Endothelial cell of umbilical vein (primary cell): ENCODE measurements at regions not wholly inside any gene's neighbourhood (a gene's known extent, or its start where the extent isn't known, plus 50 kb on each side); places are given as distances from the start of the nearest gene placed in this dataset.

ENCODE experiments used
- BruUV-seq: library from RNA; stranded (reverse); fragments of 400-500 nt; replicated peaks from 2 replicates; lab custom pipeline; 2021; lab: Mats Ljungman, UMichigan
- CTCF ChIA-PET: fragments of 300-600, 350-600 bp; sonication (Branson Sonifier 250); formaldehyde crosslinking; loops from one replicate; lab custom pipeline; 2021; ENCODE audit warnings: antibody characterized with exemption, inconsistent platforms; lab: Charles Lee
- POLR2A ChIA-PET: fragments of 300-600, 350-600 bp; sonication (Branson Sonifier 250); formaldehyde crosslinking; loops from one replicate; lab custom pipeline; 2021; ENCODE audit warnings: antibody characterized with exemption, inconsistent platforms; lab: Charles Lee
- DNase-seq: peaks from one replicate; pipeline ENCODE4 v3.0.0-alpha.2; 2011; ENCODE audit warnings: low read depth, low spot score
- FAIRE-seq: peaks from 2 replicates; lab custom pipeline; 2011; peaks lifted over from hg19 to GRCh38; lab: Jason Lieb, UNC
- H2AFZ ChIP-seq: 2 replicates; pipeline ENCODE4 v1.6.0; 2012; ENCODE audit warnings: low read depth, low read length, control low read depth, inconsistent platforms
- H3K27ac ChIP-seq: 2 replicates; pipeline ENCODE4 v1.5.1; 2011; ENCODE audit warnings: low read depth, mild to moderate bottlenecking, control low read depth, low read length, moderate library complexity; ENCODE audit not compliant: insufficient read depth
- H3K27me3 ChIP-seq, 2 experiments: 2 replicates each; pipeline versions ENCODE4 v1.6.0 to v1.6.1; 2011; ENCODE audit warnings: low read length in 2 of 2, mixed read lengths in 1 of 2; ENCODE audit not compliant: control insufficient read depth in 2 of 2, insufficient read depth in 2 of 2
- H3K36me3 ChIP-seq, 2 experiments: 2 replicates in 1 of 2; 3 replicates in 1 of 2; pipeline ENCODE4 v1.5.1; 2011; ENCODE audit warnings: low read length in 2 of 2, mild to moderate bottlenecking in 1 of 2, moderate library complexity in 1 of 2; ENCODE audit not compliant: control insufficient read depth in 2 of 2, insufficient read depth in 2 of 2; ENCODE audit errors: extremely low read depth in 1 of 2
- H3K4me1 ChIP-seq: 3 replicates; pipeline ENCODE4 v1.5.1; 2011; ENCODE audit warnings: mild to moderate bottlenecking, low read length; ENCODE audit not compliant: control insufficient read depth, insufficient read depth; ENCODE audit errors: extremely low read depth
- H3K4me2 ChIP-seq: 2 replicates; pipeline ENCODE4 v1.6.1; 2011; ENCODE audit warnings: low read length, control low read depth, mixed read lengths; ENCODE audit not compliant: insufficient read depth
- H3K4me3 ChIP-seq, 3 experiments: fragments of 200-600 bp in 1 of 3; sonication (generic), shearing (Covaris generic) in 1 of 3; replicated peaks in 1 of 3; 2 replicates each; pipeline ENCODE4 v1.5.1; 2011 to 2016; ENCODE audit warnings: control low read depth in 3 of 3, low read length in 3 of 3, mild to moderate bottlenecking in 2 of 3, inconsistent platforms in 1 of 3, low read depth in 1 of 3, moderate library complexity in 1 of 3; ENCODE audit not compliant: insufficient read depth in 1 of 3
- H3K79me2 ChIP-seq: 2 replicates; pipeline ENCODE4 v1.6.0; 2012; ENCODE audit warnings: low read length, inconsistent platforms; ENCODE audit not compliant: control insufficient read depth, insufficient read depth
- H3K9ac ChIP-seq: replicated peaks from 2 replicates; pipeline ENCODE3; 2011; ENCODE audit warnings: low read length, control low read depth; ENCODE audit not compliant: insufficient read depth; ENCODE audit errors: extremely low read depth
- H3K9me1 ChIP-seq: replicated peaks from 3 replicates; pipeline ENCODE4 v1.6.0; 2011; ENCODE audit warnings: mild to moderate bottlenecking, low read length; ENCODE audit not compliant: control insufficient read depth, insufficient read depth; ENCODE audit errors: extremely low read depth
- H3K9me3 ChIP-seq: replicated peaks from 2 replicates; pipeline ENCODE4 v1.5.1; 2012; ENCODE audit warnings: low read length, inconsistent platforms; ENCODE audit not compliant: control insufficient read depth, insufficient read depth
- H4K20me1 ChIP-seq: replicated peaks from 2 replicates; pipeline ENCODE3; 2011; ENCODE audit warnings: mild to moderate bottlenecking, low read length; ENCODE audit not compliant: control insufficient read depth, insufficient read depth; ENCODE audit errors: extremely low read depth
- EZH2 ChIP-seq: IDR thresholded peaks from 2 replicates; pipeline ENCODE4 v1.6.1; 2012; ENCODE audit warnings: borderline replicate concordance, low read depth, mild to moderate bottlenecking, moderate library complexity, low read length, inconsistent platforms; ENCODE audit not compliant: severe bottlenecking
- FOS ChIP-seq: IDR thresholded peaks from 2 replicates; pipeline ENCODE4 v1.6.1; 2011; ENCODE audit warnings: mild to moderate bottlenecking, low read length, moderate library complexity, borderline replicate concordance; ENCODE audit not compliant: insufficient read depth
- GATA2 ChIP-seq: IDR thresholded peaks from 2 replicates; pipeline ENCODE4 v1.7.0; 2011; ENCODE audit warnings: low read depth, mild to moderate bottlenecking, moderate library complexity, mixed read lengths, low read length; ENCODE audit not compliant: insufficient read length, insufficient read depth
- JUN ChIP-seq: IDR thresholded peaks from 2 replicates; pipeline ENCODE4 v1.6.1; 2011; ENCODE audit warnings: borderline replicate concordance, low read depth; ENCODE audit not compliant: insufficient read length, insufficient read depth
- MAX ChIP-seq: IDR thresholded peaks from 2 replicates; pipeline ENCODE4 v1.6.1; 2011; ENCODE audit not compliant: insufficient read depth, insufficient read length
- MYC ChIP-seq: IDR thresholded peaks from one replicate; pipeline ENCODE4 v1.6.1; 2011; ENCODE audit warnings: mild to moderate bottlenecking, low read depth, low read length
- POLR2A ChIP-seq: IDR thresholded peaks from 2 replicates; pipeline ENCODE4 v1.6.1; 2012; ENCODE audit warnings: low read depth, mild to moderate bottlenecking, control low read depth, low read length
- POLR2AphosphoS5 ChIP-seq: IDR thresholded peaks from 2 replicates; pipeline ENCODE4 v1.6.1; 2012; ENCODE audit warnings: low read depth, mild to moderate bottlenecking, control low read depth, low read length, moderate library complexity; ENCODE audit not compliant: insufficient read depth
- dilution Hi-C: fragments of 300-500 bp; cut with MboI; formaldehyde crosslinking; loops from one replicate; pipeline ENCODE4 v1.15.0; 2019; ENCODE audit warnings: low sequenced_read_pairs; ENCODE audit not compliant: extremely low pct_ligation_motif_present
- intact Hi-C: fragments of 100-400 bp; cut with micrococcal nuclease; formaldehyde crosslinking; loops from one replicate; pipeline ENCODE4 v1.10.0; 2022
- TF ChIP-seq, protein P1 (sequence below), 2 donors: IDR thresholded peaks; 1 replicate in 1 of 2; 2 replicates in 1 of 2; pipeline ENCODE4 v1.5.1; 2011; ENCODE audit warnings: low read length in 2 of 2, mild to moderate bottlenecking in 2 of 2, moderate library complexity in 2 of 2, control low read depth in 1 of 2, inconsistent platforms in 1 of 2, low read depth in 1 of 2; ENCODE audit not compliant: insufficient read depth in 1 of 2; ENCODE audit errors: extremely low read depth in 1 of 2

DNA sequence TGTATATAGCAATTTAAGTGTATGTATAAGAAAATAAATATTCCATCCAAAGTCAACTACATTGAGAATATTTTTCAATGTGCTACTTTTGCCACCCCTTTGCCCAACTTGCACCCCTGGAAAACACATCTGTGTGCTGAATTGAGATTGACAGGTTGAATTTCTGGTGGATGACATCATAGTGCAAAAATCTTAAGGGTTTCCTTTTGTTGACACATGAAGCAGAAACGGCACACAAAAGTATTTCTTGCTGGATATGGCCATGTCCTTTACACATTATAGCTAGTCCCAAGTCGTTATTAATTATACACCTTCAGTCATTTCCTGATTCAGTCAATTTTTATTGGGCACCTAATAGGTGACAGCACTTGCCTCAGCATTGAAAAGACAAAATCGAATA is 188.7 kb upstream of the FBXL4 start:
- no peak for FAIRE-seq
- CTCF ChIA-PET = no interaction called here

More for the DNA sequence above, 188.7 kb upstream of the FBXL4 start:
- TF ChIP-seq POLR2A = no peak
- no peak for TF ChIP-seq MAX
- TF ChIP-seq, protein P1, sequence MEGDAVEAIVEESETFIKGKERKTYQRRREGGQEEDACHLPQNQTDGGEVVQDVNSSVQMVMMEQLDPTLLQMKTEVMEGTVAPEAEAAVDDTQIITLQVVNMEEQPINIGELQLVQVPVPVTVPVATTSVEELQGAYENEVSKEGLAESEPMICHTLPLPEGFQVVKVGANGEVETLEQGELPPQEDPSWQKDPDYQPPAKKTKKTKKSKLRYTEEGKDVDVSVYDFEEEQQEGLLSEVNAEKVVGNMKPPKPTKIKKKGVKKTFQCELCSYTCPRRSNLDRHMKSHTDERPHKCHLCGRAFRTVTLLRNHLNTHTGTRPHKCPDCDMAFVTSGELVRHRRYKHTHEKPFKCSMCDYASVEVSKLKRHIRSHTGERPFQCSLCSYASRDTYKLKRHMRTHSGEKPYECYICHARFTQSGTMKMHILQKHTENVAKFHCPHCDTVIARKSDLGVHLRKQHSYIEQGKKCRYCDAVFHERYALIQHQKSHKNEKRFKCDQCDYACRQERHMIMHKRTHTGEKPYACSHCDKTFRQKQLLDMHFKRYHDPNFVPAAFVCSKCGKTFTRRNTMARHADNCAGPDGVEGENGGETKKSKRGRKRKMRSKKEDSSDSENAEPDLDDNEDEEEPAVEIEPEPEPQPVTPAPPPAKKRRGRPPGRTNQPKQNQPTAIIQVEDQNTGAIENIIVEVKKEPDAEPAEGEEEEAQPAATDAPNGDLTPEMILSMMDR (IDR thresholded peaks at IDR 0.05; ENCODE audit: extremely low read depth in 1 of 2, insufficient read depth in 1 of 2, low read depth in 1 of 2, low read length in 2 of 2) = no peak
- no peak for TF ChIP-seq JUN
- TF ChIP-seq POLR2AphosphoS5 = no peak
- no peak for TF ChIP-seq FOS
- no peak for TF ChIP-seq GATA2
- no peak for TF ChIP-seq EZH2
- no peak for TF ChIP-seq MYC
- DNase-seq = no peak
- BruUV-seq = no TSS peak
- Histone ChIP-seq H4K20me1 (no peaks in the 10 kb centered on the region), H3K9ac (no peak overlapping the region), H3K4me3 (no peak overlapping the region), H2AFZ (no peak overlapping the region), H3K4me2 (no peak overlapping the region), H3K36me3 (no peaks in the 10 kb centered on the region), H3K79me2 (no peaks in the 10 kb centered on the region), H3K9me3 (no peaks in the 10 kb centered on the region), H3K27me3 (no peaks in the 10 kb centered on the region), H3K4me1 (no peaks in the 10 kb centered on the region), H3K9me1 (no peaks in the 10 kb centered on the region), H3K27ac (no peak overlapping the region)
- dilution Hi-C loops (no loop called here), intact Hi-C loops (no loop called here)
- POLR2A ChIA-PET = no interaction called here
